ENCODE measurements at regions not wholly inside any gene's neighbourhood (a gene's known extent, or its start where the extent isn't known, plus 50 kb on each side); places are given as distances from the start of the nearest gene placed in this dataset.

- TF ChIP-seq CTCF (conservative IDR thresholded peaks at IDR 0.05) = no peak
- TF ChIP-seq ZFX (IDR thresholded peaks at IDR 0.05) = no peak
These were observed 175.9 kb upstream of the TNRC6C start for GRCh38 chr17:77782611-77783010.

All from C4-2B (cell line).